ENCODE measurements at regions not wholly inside any gene's neighbourhood (a gene's known extent, or its start where the extent isn't known, plus 50 kb on each side); places are given as distances from the start of the nearest gene placed in this dataset.

- no peak for DNase-seq (ENCODE audit: low read depth in 2 of 2)
Measured at GRCh38 chr10:31644931-31645633, 283.5 kb downstream of the ARHGAP12 start.

- no peak for DNase-seq (ENCODE audit: low read depth in 2 of 2)
Measured at GRCh38 chr10:31642281-31642680, 286.4 kb downstream of the ARHGAP12 start.

GRCh38 chr10:31635415-31636065, 293.1 kb downstream of the ARHGAP12 start:
- no peak for DNase-seq (ENCODE audit: low read depth in 2 of 2)

GRCh38 chr10:31635009-31635408, 293.6 kb downstream of the ARHGAP12 start:
- no peak for DNase-seq (ENCODE audit: low read depth in 2 of 2)

- DNase-seq (ENCODE audit: low read depth in 2 of 2), result no peak
Measured at GRCh38 chr10:31630861-31631567, 297.6 kb downstream of the ARHGAP12 start.

- no peak for DNase-seq (ENCODE audit: low read depth in 2 of 2)
Measured at GRCh38 chr10:31625566-31625965, 303.1 kb downstream of the ARHGAP12 start.

- DNase-seq (ENCODE audit: low read depth in 2 of 2), result no peak
Measured at GRCh38 chr10:31624611-31625010, 304.0 kb downstream of the ARHGAP12 start.

- DNase-seq (ENCODE audit: low read depth in 2 of 2), result no peak
Measured at GRCh38 chr10:31623947-31624346, 304.7 kb downstream of the ARHGAP12 start.

GRCh38 chr10:31623466-31623865, 304.4 kb downstream of the ZEB1 start:
- no peak for DNase-seq (ENCODE audit: low read depth in 2 of 2)

- DNase-seq (ENCODE audit: low read depth in 2 of 2), result no peak
Measured at GRCh38 chr10:31622978-31623377, 304.0 kb downstream of the ZEB1 start.

GRCh38 chr10:31621733-31622132, 302.7 kb downstream of the ZEB1 start:
- DNase-seq (ENCODE audit: low read depth in 2 of 2), result no peak

- no peak for DNase-seq (ENCODE audit: low read depth in 2 of 2)
Measured at GRCh38 chr10:31620226-31621151, 301.5 kb downstream of the ZEB1 start.

- DNase-seq (ENCODE audit: low read depth in 2 of 2), result no peak
Measured at GRCh38 chr10:31619531-31620061, 300.6 kb downstream of the ZEB1 start.

- DNase-seq (ENCODE audit: low read depth in 2 of 2), result no peak
Measured at GRCh38 chr10:31618541-31619291, 299.7 kb downstream of the ZEB1 start.

- DNase-seq (ENCODE audit: low read depth in 2 of 2), result no peak
Measured at GRCh38 chr10:31617757-31618156, 298.7 kb downstream of the ZEB1 start.

- no peak for DNase-seq (ENCODE audit: low read depth in 2 of 2)
Measured at GRCh38 chr10:31617133-31617532, 298.1 kb downstream of the ZEB1 start.

GRCh38 chr10:31615129-31615528, 296.1 kb downstream of the ZEB1 start:
- no peak for DNase-seq (ENCODE audit: low read depth in 2 of 2)

GRCh38 chr10:31614611-31615010, 295.6 kb downstream of the ZEB1 start:
- DNase-seq (ENCODE audit: low read depth in 2 of 2), result no peak

GRCh38 chr10:31612082-31612481, 293.1 kb downstream of the ZEB1 start:
- DNase-seq (ENCODE audit: low read depth in 2 of 2), result no peak

GRCh38 chr10:31611161-31611560, 292.1 kb downstream of the ZEB1 start:
- no peak for DNase-seq (ENCODE audit: low read depth in 2 of 2)

- no peak for DNase-seq (ENCODE audit: low read depth in 2 of 2)
Measured at GRCh38 chr10:31607481-31607880, 288.5 kb downstream of the ZEB1 start.
